ENCODE measurements at regions not wholly inside any gene's neighbourhood (a gene's known extent, or its start where the extent isn't known, plus 50 kb on each side); places are given as distances from the start of the nearest gene placed in this dataset.
"Not testable (repeated sequence)": the region's sequence is repeated elsewhere in the genome, so short reads cannot be mapped to it uniquely, and the experiment has no call there.

DNA sequence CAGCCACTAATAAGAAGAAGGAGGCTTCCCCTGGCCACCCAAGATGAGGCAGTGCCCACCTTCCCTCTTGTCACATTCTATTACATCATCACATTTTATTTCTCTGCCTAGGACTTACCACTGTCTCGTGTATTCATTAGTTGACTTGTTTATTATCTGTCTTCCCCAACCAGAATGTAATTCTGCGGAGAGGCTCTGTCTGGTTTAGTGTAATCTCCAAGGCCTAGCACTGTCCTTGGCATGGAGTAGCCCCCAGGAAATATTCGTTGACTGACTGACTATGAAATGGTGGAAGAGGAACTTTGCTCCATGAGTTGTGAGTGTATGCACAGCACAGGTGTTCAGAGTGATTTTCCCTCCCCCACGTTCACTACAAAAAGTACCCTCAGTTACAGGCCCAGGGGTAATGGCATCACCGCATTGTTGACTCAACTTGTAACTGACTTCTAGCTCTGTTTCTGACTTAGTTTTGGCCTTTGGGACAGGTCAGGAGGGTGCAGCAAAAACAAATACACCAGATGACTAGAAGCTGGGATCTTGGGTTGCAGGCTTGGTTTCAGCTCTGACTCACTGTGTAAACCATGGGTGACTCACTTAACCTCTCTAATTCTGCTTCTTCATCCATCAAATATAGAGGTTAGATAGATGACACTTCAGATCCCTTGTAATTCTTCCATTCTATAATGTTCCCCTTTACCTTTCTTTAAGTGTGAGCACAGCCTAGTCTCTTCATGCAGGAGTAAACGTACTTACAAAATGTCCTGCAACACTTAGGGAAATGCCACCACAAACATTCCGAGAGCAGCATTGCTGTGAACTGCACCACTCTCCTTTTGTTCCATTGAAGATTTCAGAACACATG, 229.7 kb downstream of the KCNRG start:
- no peak overlapping the region for H3K4me3 ChIP-seq (ENCODE audit: low read length)
- no peaks in the 10 kb centered on the region for H3K9me3 ChIP-seq (ENCODE audit: control insufficient read depth, insufficient read depth, low read length)
- H3K27me3 ChIP-seq (ENCODE audit: control insufficient read depth, insufficient read depth, low read length), result no peaks in the 10 kb centered on the region
- H3K4me1 ChIP-seq (ENCODE audit: control insufficient read depth, insufficient read depth, low read length), result no peaks in the 10 kb centered on the region
- H3K27ac ChIP-seq (ENCODE audit: low read length), result no peak overlapping the region
- H3K36me3 ChIP-seq (ENCODE audit: control insufficient read depth, insufficient read depth, low read length), result no peaks in the 10 kb centered on the region
- WGBS (ENCODE audit: insufficient coverage, insufficient read length), result no CpG with 5 or more reads among the region's 7 CpGs
- DNase-seq (ENCODE audit: low read depth, low spot score), result no peak

DNA sequence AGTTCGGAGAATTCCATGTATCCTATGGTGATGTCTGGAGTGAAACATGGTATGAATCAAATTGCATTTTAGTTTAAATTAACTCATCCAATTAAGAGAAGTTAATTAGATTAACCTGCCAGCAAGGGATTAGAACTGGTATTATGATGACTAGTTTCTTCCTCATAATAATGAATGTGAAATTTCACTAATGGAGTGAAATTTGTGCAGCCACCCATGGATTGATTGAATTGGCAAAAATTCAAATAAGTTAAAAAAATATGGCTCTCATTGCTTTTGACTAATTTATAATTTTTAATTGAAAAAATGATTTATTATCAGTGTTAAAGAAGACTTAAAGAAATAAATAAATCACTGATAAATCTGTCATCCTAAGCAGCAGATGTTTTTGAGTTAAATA, 232.0 kb downstream of the KCNRG start:
- Histone ChIP-seq H3K4me3 (ENCODE audit: low read length) (no peak overlapping the region), H3K36me3 (ENCODE audit: control insufficient read depth, insufficient read depth, low read length) (no peaks in the 10 kb centered on the region), H3K9me3 (ENCODE audit: control insufficient read depth, insufficient read depth, low read length) (no peaks in the 10 kb centered on the region), H3K27me3 (ENCODE audit: control insufficient read depth, insufficient read depth, low read length) (no peaks in the 10 kb centered on the region), H3K27ac (ENCODE audit: low read length) (no peak overlapping the region), H3K4me1 (ENCODE audit: control insufficient read depth, insufficient read depth, low read length) (no peaks in the 10 kb centered on the region)
- no CpG with 5 or more reads among the region's 1 CpG for WGBS (ENCODE audit: insufficient coverage, insufficient read length)
- no peak for DNase-seq (ENCODE audit: low read depth, low spot score)

DNA sequence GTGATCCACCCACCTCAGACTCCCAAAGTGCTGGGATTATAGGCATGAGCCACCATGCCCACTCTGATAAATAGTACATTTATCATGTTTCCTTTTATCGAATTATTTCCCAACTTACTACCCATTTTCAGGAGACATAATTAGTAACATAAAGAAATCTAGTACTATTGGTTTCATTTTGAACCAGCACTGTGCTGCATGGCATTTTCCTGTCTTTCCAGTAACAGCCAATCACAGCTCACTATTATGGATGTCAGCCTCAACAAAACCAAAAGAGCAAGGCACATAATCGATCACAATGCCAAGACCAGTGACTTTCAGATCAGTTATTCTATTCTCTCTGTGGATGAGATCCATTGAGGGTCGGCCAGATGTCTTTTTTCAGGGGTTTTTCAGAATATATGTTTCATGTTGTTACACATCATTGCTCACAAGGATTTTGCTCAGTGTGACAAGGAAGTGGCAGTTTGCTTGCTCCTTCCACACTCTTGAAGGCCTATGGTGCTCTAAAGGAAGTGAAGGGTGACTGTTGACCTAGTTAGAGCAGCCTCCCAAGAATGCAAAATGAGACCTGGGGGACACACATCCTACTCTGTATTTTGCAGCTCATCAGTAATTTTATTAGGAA, 233.4 kb downstream of the KCNRG start:
- WGBS (ENCODE audit: insufficient coverage, insufficient read length), result no CpG with 5 or more reads among the region's 3 CpGs
- Histone ChIP-seq H3K9me3 (ENCODE audit: control insufficient read depth, insufficient read depth, low read length) (no peaks in the 10 kb centered on the region), H3K36me3 (ENCODE audit: control insufficient read depth, insufficient read depth, low read length) (no peaks in the 10 kb centered on the region), H3K27me3 (ENCODE audit: control insufficient read depth, insufficient read depth, low read length) (no peaks in the 10 kb centered on the region), H3K4me3 (ENCODE audit: low read length) (no peak overlapping the region), H3K27ac (ENCODE audit: low read length) (no peak overlapping the region), H3K4me1 (ENCODE audit: control insufficient read depth, insufficient read depth, low read length) (no peaks in the 10 kb centered on the region)
- DNase-seq (ENCODE audit: low read depth, low spot score), result no peak

DNA sequence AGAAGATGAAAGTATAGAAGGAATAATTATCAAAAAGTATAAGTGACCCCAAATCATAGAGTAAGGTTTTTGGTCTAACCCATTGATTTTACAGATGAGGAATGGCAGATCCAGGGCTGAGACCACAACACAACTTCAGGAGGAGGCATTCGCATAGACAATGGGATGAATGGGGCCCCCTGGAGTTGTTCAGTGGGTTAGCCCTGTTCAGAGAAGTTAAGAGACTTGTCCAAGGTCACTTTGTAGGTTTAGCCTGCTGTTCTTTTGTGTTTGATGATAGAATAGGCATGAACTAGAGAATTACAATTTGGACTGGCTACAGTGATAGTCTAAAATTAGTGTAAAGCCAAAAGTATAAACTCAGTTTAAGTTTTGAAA, 233.9 kb downstream of the KCNRG start:
- no peak for DNase-seq (ENCODE audit: low read depth, low spot score)
- Histone ChIP-seq H3K27ac (ENCODE audit: low read length) (no peak overlapping the region), H3K9me3 (ENCODE audit: control insufficient read depth, insufficient read depth, low read length) (no peaks in the 10 kb centered on the region), H3K36me3 (ENCODE audit: control insufficient read depth, insufficient read depth, low read length) (no peaks in the 10 kb centered on the region), H3K4me3 (ENCODE audit: low read length) (no peak overlapping the region), H3K27me3 (ENCODE audit: control insufficient read depth, insufficient read depth, low read length) (no peaks in the 10 kb centered on the region), H3K4me1 (ENCODE audit: control insufficient read depth, insufficient read depth, low read length) (no peaks in the 10 kb centered on the region)
- no CpG with 5 or more reads among the region's 1 CpG for WGBS (ENCODE audit: insufficient coverage, insufficient read length)

DNA sequence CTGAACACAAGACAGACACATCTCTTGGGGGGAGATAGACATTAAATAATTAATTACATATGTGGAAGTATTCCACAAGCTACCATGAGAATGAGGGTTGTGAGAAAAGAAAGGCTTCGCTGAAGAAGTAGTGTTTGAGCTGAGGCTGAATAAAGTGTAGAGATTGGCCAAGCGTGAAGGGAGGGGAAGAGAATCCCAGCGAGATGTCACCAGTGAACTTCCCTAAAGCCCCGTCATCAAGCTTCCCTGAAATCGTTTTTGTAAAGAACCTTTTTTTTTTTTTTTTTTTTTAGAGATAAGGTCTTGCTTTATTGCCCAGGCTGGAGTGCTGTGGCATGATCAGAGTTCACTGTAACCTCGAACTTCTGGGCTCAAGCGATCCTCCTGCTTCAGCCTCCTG, 235.2 kb downstream of the KCNRG start:
- Histone ChIP-seq H3K27me3 (ENCODE audit: control insufficient read depth, insufficient read depth, low read length) (no peaks in the 10 kb centered on the region), H3K4me3 (ENCODE audit: low read length) (no peak overlapping the region), H3K4me1 (ENCODE audit: control insufficient read depth, insufficient read depth, low read length) (no peaks in the 10 kb centered on the region), H3K9me3 (ENCODE audit: control insufficient read depth, insufficient read depth, low read length) (no peaks in the 10 kb centered on the region), H3K27ac (ENCODE audit: low read length) (no peak overlapping the region), H3K36me3 (ENCODE audit: control insufficient read depth, insufficient read depth, low read length) (no peaks in the 10 kb centered on the region)
- WGBS (ENCODE audit: insufficient coverage, insufficient read length), result no CpG with 5 or more reads among the region's 7 CpGs
- DNase-seq (ENCODE audit: low read depth, low spot score), result no peak

DNA sequence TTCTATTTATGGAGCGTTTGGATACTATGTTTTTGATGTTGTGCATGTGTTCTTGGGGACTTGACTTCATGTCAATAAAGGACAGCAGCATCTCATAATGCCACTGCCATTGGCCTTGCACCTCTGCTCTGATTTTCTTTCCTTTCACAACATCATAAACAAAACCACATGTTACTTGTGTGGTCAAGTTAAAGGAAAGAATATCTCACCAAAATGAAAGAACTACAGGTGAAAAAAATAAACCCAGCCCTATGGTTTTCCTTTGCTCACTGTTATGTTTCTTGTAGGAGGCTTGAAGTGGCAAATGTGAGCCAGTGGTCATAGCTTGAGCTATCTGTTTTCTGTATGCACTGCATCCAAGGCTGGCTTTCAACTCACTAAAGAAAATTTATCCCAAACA, 240.4 kb downstream of the KCNRG start:
- no peak for DNase-seq (ENCODE audit: low read depth, low spot score)
- Histone ChIP-seq H3K4me3 (ENCODE audit: low read length) (no peak overlapping the region), H3K27me3 (ENCODE audit: control insufficient read depth, insufficient read depth, low read length) (no peaks in the 10 kb centered on the region), H3K9me3 (ENCODE audit: control insufficient read depth, insufficient read depth, low read length) (no peaks in the 10 kb centered on the region), H3K4me1 (ENCODE audit: control insufficient read depth, insufficient read depth, low read length) (no peaks in the 10 kb centered on the region), H3K27ac (ENCODE audit: low read length) (no peak overlapping the region), H3K36me3 (ENCODE audit: control insufficient read depth, insufficient read depth, low read length) (no peaks in the 10 kb centered on the region)
- no CpG with 5 or more reads among the region's 1 CpG for WGBS (ENCODE audit: insufficient coverage, insufficient read length)

DNA sequence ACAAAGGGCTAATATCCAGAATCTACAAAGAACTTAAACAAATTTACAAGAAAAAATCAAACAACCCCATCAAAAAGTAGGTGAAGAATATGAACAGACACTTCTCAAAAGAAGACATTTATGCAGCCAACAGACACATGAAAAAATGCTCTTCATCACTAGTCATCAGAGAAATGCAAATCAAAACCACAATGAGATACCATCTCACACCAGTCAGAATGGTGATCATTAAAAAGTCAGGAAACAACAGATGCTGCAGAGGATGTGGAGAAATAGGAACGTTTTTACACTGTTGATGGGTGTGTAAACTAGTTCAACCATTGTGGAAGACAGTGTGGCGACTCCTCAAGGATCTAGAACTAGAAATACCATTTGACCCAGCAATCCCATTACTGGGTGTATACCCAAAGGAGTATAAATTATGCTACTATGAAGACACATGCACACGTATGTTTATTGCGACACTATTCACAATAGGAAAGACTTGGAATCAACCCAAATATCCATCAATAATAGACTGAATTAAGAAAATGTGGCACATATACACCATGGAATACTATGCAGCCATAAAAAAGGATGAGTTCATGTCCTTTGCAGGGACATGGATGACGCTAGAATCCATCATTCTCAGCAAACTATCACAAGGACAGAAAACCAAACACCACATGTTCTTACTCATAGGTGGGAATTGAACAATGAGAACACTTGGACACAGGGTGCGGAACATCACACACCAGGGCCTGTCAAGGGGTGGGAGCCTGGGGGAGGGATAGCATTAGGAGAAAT, 241.5 kb downstream of the KCNRG start:
- no CpG with 5 or more reads among the region's 6 CpGs for WGBS (ENCODE audit: insufficient coverage, insufficient read length)
- H3K4me3 ChIP-seq (ENCODE audit: low read length); H3K9me3 ChIP-seq (ENCODE audit: control insufficient read depth, insufficient read depth, low read length); H3K36me3 ChIP-seq (ENCODE audit: control insufficient read depth, insufficient read depth, low read length); H3K27ac ChIP-seq (ENCODE audit: low read length); H3K27me3 ChIP-seq (ENCODE audit: control insufficient read depth, insufficient read depth, low read length); H3K4me1 ChIP-seq (ENCODE audit: control insufficient read depth, insufficient read depth, low read length); DNase-seq (ENCODE audit: low read depth, low spot score): not testable (repeated sequence)

DNA sequence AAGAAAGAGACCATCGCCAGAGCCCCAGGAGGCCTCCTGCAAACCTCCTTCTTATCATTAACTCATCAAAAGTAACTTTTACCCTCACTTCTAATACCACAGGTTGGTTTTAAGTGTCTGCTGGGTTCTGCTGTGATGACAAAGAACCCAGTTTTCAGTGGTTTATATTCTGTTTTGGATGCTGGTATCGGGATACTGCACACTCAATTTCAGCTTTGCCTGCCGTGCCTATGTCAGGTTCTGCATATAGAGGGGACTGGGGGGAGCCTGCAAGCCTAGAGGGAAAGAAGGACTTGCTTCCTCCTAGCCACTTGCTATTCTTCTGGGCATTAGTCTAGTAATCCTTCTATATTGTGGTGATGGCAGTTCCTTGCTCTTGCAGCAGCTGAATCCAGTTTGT, 242.4 kb downstream of the KCNRG start:
- no CpG with 5 or more reads among the region's 3 CpGs for WGBS (ENCODE audit: insufficient coverage, insufficient read length)
- H3K36me3 ChIP-seq (ENCODE audit: control insufficient read depth, insufficient read depth, low read length), result no peaks in the 10 kb centered on the region
- H3K4me1 ChIP-seq (ENCODE audit: control insufficient read depth, insufficient read depth, low read length), result no peaks in the 10 kb centered on the region
- H3K27ac ChIP-seq (ENCODE audit: low read length), result no peak overlapping the region
- DNase-seq (ENCODE audit: low read depth, low spot score), result no peak
- H3K9me3 ChIP-seq (ENCODE audit: control insufficient read depth, insufficient read depth, low read length), result no peaks in the 10 kb centered on the region
- H3K27me3 ChIP-seq (ENCODE audit: control insufficient read depth, insufficient read depth, low read length), result no peaks in the 10 kb centered on the region
- no peak overlapping the region for H3K4me3 ChIP-seq (ENCODE audit: low read length)

DNA sequence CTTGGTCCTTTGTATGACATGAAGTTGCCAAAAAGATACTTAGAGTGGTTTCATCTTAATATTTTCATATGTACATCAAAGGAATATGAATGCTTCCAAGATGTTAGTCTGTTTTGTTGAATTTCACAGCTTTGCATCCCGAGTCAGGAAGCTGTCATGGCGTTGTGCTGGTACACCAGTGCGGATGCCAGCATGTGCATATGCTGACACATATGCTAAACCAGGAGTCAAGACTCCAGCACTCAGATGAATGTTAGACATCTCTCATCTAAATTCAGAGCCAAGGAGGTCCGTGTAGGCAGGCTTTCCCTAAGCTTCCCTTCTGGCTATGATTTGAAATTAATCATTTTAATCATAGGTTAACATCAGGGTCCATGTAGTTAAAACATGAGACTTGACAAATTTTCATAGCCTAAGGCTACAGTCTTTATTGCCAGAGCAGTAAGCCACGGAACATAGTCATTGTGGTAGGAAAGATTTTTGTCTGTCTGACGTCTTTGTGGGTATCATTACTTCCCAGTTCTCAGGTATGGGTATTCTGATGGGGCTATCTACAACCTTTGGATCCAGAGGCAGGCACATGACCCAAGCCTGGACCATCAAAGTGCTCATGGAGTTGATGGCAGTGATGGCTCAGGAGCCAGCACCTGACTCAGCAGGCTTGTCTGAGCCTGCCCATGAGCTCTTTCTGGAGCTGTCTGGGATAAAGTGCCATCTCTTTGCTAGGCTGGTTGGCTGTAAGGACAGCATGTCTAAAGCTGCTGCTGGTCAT, 246.1 kb downstream of the KCNRG start:
- no peak for DNase-seq (ENCODE audit: low read depth, low spot score)
- Histone ChIP-seq H3K36me3 (ENCODE audit: control insufficient read depth, insufficient read depth, low read length) (no peaks in the 10 kb centered on the region), H3K27ac (ENCODE audit: low read length) (no peak overlapping the region), H3K4me1 (ENCODE audit: control insufficient read depth, insufficient read depth, low read length) (no peaks in the 10 kb centered on the region), H3K4me3 (ENCODE audit: low read length) (no peak overlapping the region), H3K9me3 (ENCODE audit: control insufficient read depth, insufficient read depth, low read length) (no peaks in the 10 kb centered on the region), H3K27me3 (ENCODE audit: control insufficient read depth, insufficient read depth, low read length) (no peaks in the 10 kb centered on the region)
- no CpG with 5 or more reads among the region's 6 CpGs for WGBS (ENCODE audit: insufficient coverage, insufficient read length)

DNA sequence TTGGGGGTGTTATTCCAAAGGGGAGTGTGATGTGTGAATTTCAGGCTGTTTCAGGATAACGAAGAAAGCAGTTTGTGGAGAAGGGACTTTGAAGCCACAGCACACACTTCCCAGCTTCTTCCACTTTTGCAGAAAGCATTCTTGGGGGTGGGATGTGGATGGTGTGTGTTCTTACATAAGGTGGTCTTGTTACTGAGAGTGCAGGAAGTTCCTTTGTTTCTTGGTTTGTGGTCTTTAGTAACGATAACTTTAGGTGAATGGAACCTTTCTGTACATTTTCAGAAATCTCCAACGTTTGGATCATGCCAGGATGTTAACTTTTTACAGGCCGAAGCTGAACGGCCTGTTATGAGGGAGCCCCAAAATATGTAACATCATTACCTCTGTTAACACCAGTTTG, 251.8 kb downstream of the KCNRG start:
- H3K4me3 ChIP-seq (ENCODE audit: low read length), result no peak overlapping the region
- no peaks in the 10 kb centered on the region for H3K36me3 ChIP-seq (ENCODE audit: control insufficient read depth, insufficient read depth, low read length)
- no peaks in the 10 kb centered on the region for H3K27me3 ChIP-seq (ENCODE audit: control insufficient read depth, insufficient read depth, low read length)
- H3K9me3 ChIP-seq (ENCODE audit: control insufficient read depth, insufficient read depth, low read length), result no peaks in the 10 kb centered on the region
- no peak for DNase-seq (ENCODE audit: low read depth, low spot score)
- no peaks in the 10 kb centered on the region for H3K4me1 ChIP-seq (ENCODE audit: control insufficient read depth, insufficient read depth, low read length)
- no peak overlapping the region for H3K27ac ChIP-seq (ENCODE audit: low read length)
- WGBS (ENCODE audit: insufficient coverage, insufficient read length), result no CpG with 5 or more reads among the region's 5 CpGs

All from iPS DF 6.9 (cell line).